OCI-LY7 (cell line): ENCODE measurements at regions not wholly inside any gene's neighbourhood (a gene's known extent, or its start where the extent isn't known, plus 50 kb on each side); places are given as distances from the start of the nearest gene placed in this dataset.
"Not testable (repeated sequence)": the region's sequence is repeated elsewhere in the genome, so short reads cannot be mapped to it uniquely, and the experiment has no call there.

Source experiments
- BruUV-seq: library from RNA; stranded (reverse); fragments of 400-500 nt; replicated peaks from 2 replicates; lab custom pipeline; 2021; lab: Mats Ljungman, UMichigan
- CTCF ChIA-PET: fragments of 300-600 bp; sonication (Branson Sonifier 250); formaldehyde crosslinking; loops from one replicate; lab custom pipeline; 2022; ENCODE audit warnings: antibody characterized with exemption; ENCODE audit not compliant: unreplicated experiment; lab: Charles Lee
- POLR2A ChIA-PET: fragments of 300-600 bp; sonication (Branson Sonifier 250); formaldehyde crosslinking; loops from one replicate; lab custom pipeline; 2022; ENCODE audit warnings: antibody characterized with exemption; lab: Charles Lee
- DNase-seq: peaks from one replicate; pipeline ENCODE4 v3.0.0-alpha.2; 2015; ENCODE audit warnings: low spot score
- H2AFZ ChIP-seq: fragments of 200-600 bp; sonication (generic), shearing (Covaris generic); 2 replicates; pipeline ENCODE4 v1.6.1; 2014; ENCODE audit warnings: mild to moderate bottlenecking, antibody characterized with exemption, low read length, moderate library complexity
- H3K27ac ChIP-seq: fragments of 200-600 bp; sonication (generic); 2 replicates; pipeline ENCODE4 v1.5.1; 2014; ENCODE audit warnings: mixed run types, low read depth, mild to moderate bottlenecking, moderate library complexity, low read length, inconsistent platforms; ENCODE audit not compliant: poor library complexity, severe bottlenecking
- H3K36me3 ChIP-seq: fragments of 200-600 bp; sonication (generic); 2 replicates; pipeline ENCODE4 v1.6.1; 2014; ENCODE audit warnings: mild to moderate bottlenecking, antibody characterized with exemption, low read length, moderate library complexity, mixed read lengths; ENCODE audit not compliant: insufficient read depth
- H3K4me1 ChIP-seq: fragments of 200-600 bp; sonication (generic); 2 replicates; pipeline ENCODE4 v1.5.1; 2014; ENCODE audit warnings: mild to moderate bottlenecking, low read length; ENCODE audit not compliant: insufficient read depth, poor library complexity, severe bottlenecking
- H3K4me2 ChIP-seq: fragments of 200-600 bp; sonication (generic); 2 replicates; pipeline ENCODE4 v1.6.1; 2014; ENCODE audit warnings: mild to moderate bottlenecking, low read length
- H3K4me3 ChIP-seq: fragments of 200-600 bp; sonication (generic); 2 replicates; pipeline ENCODE4 v1.5.1; 2014; ENCODE audit warnings: mild to moderate bottlenecking, low read depth, low read length; ENCODE audit not compliant: poor library complexity, severe bottlenecking
- H3K79me2 ChIP-seq: fragments of 200-600 bp; sonication (generic); 2 replicates; pipeline ENCODE4 v1.6.1; 2016; ENCODE audit warnings: low read depth, mild to moderate bottlenecking, low read length, moderate library complexity, mixed read lengths; ENCODE audit not compliant: insufficient read depth
- H3K9me2 ChIP-seq: fragments of 200-600 bp; sonication (generic); 2 replicates; pipeline ENCODE4 v1.6.1; 2016; ENCODE audit warnings: mild to moderate bottlenecking, low read length, mixed read lengths; ENCODE audit not compliant: insufficient read depth
- H3K9me3 ChIP-seq: fragments of 200-600 bp; sonication (generic); 2 replicates; pipeline ENCODE4 v1.6.1; 2014; ENCODE audit warnings: mild to moderate bottlenecking, mixed run types, low read length, mixed read lengths
- H4K20me1 ChIP-seq: fragments of 200-600 bp; sonication (generic); 2 replicates; pipeline ENCODE4 v1.6.1; 2014; ENCODE audit warnings: mild to moderate bottlenecking, antibody characterized with exemption, low read length, moderate library complexity, mixed read lengths; ENCODE audit not compliant: insufficient read depth
- EZH2phosphoT487 ChIP-seq: fragments of 200-600 bp; sonication (generic); IDR thresholded peaks from 2 replicates; pipeline ENCODE4 v1.6.1; 2018; ENCODE audit warnings: low read depth, borderline replicate concordance, mild to moderate bottlenecking, mixed run types, antibody characterized with exemption, low read length, moderate library complexity, mixed read lengths
- intact Hi-C: fragments of 100-400 bp; cut with micrococcal nuclease; formaldehyde crosslinking; loops from one replicate; pipeline ENCODE4 v1.10.0; 2022; ENCODE audit not compliant: unreplicated experiment
- TF ChIP-seq, protein P1 (sequence below): fragments of 200-600 bp; sonication (generic); conservative IDR thresholded peaks from 2 replicates; pipeline ENCODE4 v1.5.1; 2014; ENCODE audit warnings: mild to moderate bottlenecking, antibody characterized with exemption, low read length, moderate library complexity, mixed read lengths

DNA sequence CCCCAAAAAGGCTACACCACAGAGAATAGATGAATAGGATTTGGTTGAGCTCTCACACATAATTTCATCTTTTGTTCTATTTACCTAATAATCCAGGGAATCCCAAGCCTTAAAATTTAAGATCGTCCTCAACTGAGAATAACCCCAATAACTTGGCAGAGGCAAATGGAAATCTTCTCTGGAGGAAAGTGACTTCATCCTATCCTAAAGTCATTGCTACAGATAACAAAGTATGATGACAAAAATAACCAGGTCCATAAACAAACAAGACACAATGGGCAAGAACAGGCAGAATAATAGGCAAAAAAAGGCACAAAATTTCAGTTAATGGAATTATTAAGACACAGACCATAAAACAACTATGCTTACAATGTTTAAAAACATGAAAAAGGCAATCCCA lies 177.3 kb upstream of the STK26 start:
- CTCF ChIA-PET = no interaction called here
- BruUV-seq = no TSS peak
- no peaks in the 10 kb centered on the region for H3K36me3 ChIP-seq
- H4K20me1 ChIP-seq = no peaks in the 10 kb centered on the region
- no peaks in the 10 kb centered on the region for H3K9me2 ChIP-seq
- no peak overlapping the region for H3K4me2 ChIP-seq
- intact Hi-C loops = loop anchor here (10.0 kb wide), 1 partner anchor 769 kb away; no protein-coding TSS in a partner anchor
- H2AFZ ChIP-seq = no peak overlapping the region
- H3K4me3 ChIP-seq = no peak overlapping the region
- DNase-seq = no peak
- H3K27ac ChIP-seq = no peak overlapping the region
- H3K79me2 ChIP-seq = no peaks in the 10 kb centered on the region
- no peaks in the 10 kb centered on the region for H3K4me1 ChIP-seq
- no peaks in the 10 kb centered on the region for H3K9me3 ChIP-seq
- POLR2A ChIA-PET = no interaction called here
- TF ChIP-seq, protein P1, sequence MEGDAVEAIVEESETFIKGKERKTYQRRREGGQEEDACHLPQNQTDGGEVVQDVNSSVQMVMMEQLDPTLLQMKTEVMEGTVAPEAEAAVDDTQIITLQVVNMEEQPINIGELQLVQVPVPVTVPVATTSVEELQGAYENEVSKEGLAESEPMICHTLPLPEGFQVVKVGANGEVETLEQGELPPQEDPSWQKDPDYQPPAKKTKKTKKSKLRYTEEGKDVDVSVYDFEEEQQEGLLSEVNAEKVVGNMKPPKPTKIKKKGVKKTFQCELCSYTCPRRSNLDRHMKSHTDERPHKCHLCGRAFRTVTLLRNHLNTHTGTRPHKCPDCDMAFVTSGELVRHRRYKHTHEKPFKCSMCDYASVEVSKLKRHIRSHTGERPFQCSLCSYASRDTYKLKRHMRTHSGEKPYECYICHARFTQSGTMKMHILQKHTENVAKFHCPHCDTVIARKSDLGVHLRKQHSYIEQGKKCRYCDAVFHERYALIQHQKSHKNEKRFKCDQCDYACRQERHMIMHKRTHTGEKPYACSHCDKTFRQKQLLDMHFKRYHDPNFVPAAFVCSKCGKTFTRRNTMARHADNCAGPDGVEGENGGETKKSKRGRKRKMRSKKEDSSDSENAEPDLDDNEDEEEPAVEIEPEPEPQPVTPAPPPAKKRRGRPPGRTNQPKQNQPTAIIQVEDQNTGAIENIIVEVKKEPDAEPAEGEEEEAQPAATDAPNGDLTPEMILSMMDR = no peak
- TF ChIP-seq EZH2phosphoT487 = no peak

DNA sequence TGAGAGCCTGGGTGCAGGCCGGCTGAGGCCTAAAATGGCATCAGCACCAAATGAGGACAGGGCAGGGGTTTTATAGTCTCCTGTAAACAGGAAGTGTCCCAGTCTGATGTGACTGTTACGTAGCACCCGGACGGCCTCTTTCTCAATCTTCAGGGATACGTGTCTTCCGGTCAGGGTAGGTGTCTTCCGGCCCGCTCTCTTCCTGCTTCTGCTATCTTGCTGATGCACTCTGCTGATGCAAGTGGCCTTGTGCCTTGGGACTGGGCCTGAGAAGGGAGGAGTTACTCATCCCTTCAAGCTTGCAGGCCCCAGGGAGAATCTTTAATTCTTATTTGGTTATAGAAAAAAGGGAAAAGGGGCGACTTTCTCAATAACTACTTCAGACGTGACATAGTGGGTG lies 172.1 kb upstream of the STK26 start:
- DNase-seq, BruUV-seq, intact Hi-C loops, H2AFZ ChIP-seq, H3K36me3 ChIP-seq, H3K9me2 ChIP-seq, H3K79me2 ChIP-seq, CTCF ChIA-PET, H3K4me1 ChIP-seq, H3K4me2 ChIP-seq, H3K27ac ChIP-seq, H3K9me3 ChIP-seq, POLR2A ChIA-PET, H4K20me1 ChIP-seq, H3K4me3 ChIP-seq: not testable (repeated sequence)

DNA sequence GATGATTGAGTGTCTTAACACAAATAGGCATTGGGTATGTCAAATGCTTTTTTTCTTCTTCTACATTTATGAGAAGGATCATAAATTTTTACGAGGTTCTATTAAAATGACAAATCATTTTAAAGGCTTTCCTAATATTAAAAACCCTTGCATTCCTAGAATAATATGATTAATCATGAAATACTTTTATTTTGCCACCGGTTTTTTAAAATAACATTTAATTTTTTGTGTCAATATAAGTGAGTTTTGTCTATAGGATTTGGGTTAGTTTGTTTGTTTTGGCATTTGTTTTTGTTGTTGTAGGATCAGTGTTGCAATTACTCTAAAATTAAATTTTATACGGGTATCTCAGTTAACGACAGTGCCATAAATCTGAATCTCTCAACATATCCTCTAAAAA lies 169.7 kb upstream of the STK26 start:
- BruUV-seq = no TSS peak
- Histone ChIP-seq H3K9me3 (no peaks in the 10 kb centered on the region), H4K20me1 (no peaks in the 10 kb centered on the region), H2AFZ (no peak overlapping the region), H3K9me2 (no peaks in the 10 kb centered on the region), H3K27ac (no peak overlapping the region), H3K4me2 (no peak overlapping the region), H3K4me3 (no peak overlapping the region), H3K79me2 (no peaks in the 10 kb centered on the region), H3K36me3 (no peaks in the 10 kb centered on the region), H3K4me1 (no peaks in the 10 kb centered on the region)
- ChIA-PET CTCF (no interaction called here), POLR2A (no interaction called here)
- intact Hi-C loops = no loop called here
- DNase-seq = no peak
- TF ChIP-seq, protein P1 = no peak
- no peak for TF ChIP-seq EZH2phosphoT487
